Stimulated activated CD8-positive, alpha-beta memory T cell treated with anti-CD3 and anti-CD28 coated beads, Interleukin-15, amount 100 ng/mL, for 48 hours (primary cell): ENCODE measurements at regions not wholly inside any gene's neighbourhood (a gene's known extent, or its start where the extent isn't known, plus 50 kb on each side); places are given as distances from the start of the nearest gene placed in this dataset.
"Not testable (repeated sequence)": the region's sequence is repeated elsewhere in the genome, so short reads cannot be mapped to it uniquely, and the experiment has no call there.

Experiments
- DNase-seq, 2 donors: peaks; one replicate each; pipeline ENCODE4 v3.0.0-alpha.2; 2020; ENCODE audit warnings: low read depth in 2 of 2

DNA sequence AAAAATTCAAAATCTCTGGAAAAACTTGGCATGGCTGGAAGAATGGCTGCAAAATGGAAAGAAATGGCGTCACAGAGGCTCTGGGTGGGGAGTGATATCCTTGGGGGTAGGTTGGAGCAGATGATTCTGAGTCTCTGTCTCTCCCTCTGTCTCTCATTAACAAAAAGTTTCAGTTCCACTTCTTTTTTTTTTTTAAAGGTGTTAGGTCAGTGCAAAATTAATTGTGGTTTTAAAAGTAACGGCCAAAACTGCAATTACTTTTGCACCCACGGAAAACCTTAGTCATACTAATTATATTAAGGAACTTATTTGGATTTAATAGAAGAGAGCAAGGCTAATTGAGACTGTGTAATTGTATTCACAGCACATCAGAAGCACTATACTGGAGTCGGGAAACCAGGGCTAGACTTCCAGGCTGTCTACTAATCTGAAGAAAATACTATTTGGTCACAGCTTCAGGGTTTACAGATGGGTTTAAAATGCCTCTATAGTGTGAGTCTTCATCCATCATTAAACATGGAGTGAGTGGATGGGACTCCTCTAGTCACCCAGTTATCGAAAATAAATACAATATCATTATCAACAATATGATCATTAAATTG, 289.1 kb upstream of the PLD5 start:
- DNase-seq = no peak

DNA sequence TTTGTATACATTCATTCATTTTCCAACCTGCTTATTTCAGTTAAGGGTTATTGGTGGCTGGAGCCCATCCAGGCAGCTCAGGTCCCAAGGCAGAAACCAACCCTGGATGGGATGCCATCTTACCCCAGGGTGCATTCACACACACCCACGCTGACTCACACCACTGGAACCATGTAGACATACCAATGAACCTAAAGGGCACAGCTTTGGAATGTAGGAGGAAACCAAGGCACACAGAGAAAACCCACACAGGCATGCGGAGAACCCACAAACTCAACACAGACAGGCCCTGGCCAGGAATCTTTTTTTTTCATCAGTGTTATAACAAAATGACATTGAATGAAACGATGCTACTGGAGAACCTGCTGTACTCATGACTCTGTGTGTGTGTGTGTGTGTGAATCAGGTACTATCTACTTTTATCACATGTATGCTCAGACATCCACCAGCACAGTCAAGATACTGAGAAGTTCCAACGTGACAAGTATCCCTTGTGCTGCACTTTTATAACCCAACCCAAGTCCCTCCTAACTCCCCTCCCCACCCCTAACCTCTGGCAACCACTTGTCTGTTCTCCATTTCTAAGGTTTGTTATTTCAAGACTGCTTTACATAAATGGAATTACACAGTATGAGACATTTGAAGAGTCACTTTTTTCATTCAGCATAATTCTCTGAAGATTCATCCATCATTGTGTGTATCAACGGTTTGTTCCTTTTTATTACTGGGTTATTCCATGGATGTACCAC, 286.8 kb upstream of the PLD5 start:
- DNase-seq = no peak

DNA sequence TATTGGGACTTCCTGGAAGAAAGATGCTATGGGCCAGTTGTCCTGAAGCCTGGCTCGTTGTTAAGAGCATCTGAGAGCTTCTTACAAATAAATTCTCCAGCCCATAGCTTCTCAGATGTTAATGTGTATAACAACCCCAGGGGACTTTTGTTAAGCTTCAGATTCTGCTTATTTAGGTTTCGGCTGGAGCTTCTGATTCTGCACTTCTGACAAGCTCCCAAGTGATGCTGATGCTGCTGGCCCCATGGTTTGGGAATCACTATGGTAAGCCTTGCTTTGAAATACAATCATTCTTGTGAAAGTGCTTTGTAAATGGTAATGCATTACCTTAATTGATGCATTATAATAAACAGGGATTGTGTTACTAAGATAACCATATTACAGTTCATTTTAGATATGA, 281.8 kb upstream of the PLD5 start:
- no peak for DNase-seq

DNA sequence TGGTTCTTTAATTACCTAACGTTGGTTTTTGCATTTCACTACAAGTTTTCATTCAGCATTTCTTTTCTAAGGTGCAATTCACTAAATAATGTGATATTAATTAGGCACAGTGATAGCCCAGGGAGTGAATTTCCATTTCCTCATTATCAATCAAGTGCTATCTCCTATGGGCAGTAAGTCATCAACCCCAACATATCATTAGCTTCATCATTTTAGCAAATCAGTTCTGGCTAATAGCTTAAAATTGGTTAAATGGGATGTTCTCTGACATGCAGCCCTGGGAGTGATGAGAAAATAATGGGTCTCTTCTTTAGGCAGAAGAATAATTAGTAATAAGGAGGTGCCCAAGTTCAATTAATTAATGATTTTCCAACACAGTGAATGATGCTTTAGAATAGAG, 280.9 kb upstream of the PLD5 start:
- DNase-seq = not testable (repeated sequence)

DNA sequence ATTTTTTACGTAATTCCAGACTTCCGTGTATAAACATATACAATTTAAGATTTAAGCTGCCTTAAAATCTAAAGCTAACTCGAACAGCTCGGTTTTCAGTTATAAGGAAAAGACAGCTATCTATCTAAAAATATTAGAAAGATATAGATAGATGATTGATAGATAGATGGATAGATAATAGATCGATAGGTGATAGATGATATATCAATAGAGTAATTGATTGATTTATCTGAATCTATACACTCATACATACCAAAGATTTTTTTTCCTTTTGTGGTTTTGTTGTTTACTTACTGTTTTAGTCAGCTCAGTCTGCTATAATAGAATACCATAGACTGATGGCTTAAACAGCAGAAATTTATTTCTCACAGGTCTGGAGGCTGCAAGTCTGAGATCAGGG, 278.5 kb upstream of the PLD5 start:
- no peak for DNase-seq

DNA sequence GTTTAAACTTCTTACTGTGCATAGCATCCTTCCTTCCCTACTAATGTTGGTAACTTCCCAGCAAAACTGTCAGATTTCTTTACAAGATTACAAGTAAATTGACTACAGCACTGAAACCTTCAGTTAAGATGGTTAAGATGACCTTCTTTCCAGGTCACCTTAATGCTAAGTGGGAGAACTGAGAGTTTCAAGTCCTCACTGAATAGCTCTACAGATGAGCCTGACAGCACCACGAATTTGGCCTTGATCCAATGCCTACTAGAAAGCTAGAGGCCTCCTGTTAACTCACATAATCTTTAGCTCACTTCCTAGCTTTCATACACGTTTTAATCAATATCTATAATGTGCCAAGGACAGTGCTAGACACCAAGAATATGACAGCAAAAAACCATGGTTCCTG, 276.0 kb upstream of the PLD5 start:
- DNase-seq = no peak

GRCh38 chr1:242797856-242798255, 273.4 kb upstream of the PLD5 start:
- DNase-seq = no peak

- no peak for DNase-seq
These were observed 264.3 kb upstream of the PLD5 start for GRCh38 chr1:242788771-242789170.

DNA sequence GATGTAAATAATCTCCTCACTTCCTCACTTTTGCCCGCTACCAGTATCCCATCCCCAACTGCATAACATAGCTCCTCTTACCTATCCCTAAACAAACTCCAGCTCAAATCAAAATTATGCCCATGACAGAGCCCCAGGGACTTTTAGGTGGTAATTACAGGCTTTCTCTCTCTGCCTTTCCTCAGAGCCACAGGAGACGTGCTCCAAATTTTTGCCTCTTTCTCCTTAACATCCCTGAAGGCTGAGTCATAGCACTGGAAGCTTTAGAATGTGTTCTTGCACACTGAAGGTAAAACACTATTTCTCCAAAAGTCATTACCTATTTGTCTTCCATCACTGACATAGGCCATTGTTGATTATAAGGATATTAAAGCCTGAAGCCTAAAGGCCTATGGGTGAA, 263.5 kb upstream of the PLD5 start:
- no peak for DNase-seq

GRCh38 chr1:242784807-242785206, 260.3 kb upstream of the PLD5 start:
- DNase-seq = no peak

- no peak for DNase-seq
These were observed 259.6 kb upstream of the PLD5 start for GRCh38 chr1:242784084-242784483.

GRCh38 chr1:242774256-242774655, 249.8 kb upstream of the PLD5 start:
- DNase-seq = no peak

- DNase-seq = no peak
These were observed 245.9 kb upstream of the PLD5 start for GRCh38 chr1:242770366-242770765.

- no peak for DNase-seq
These were observed 239.7 kb upstream of the PLD5 start for GRCh38 chr1:242764161-242764560.

- no peak for DNase-seq
These were observed 237.1 kb upstream of the PLD5 start for GRCh38 chr1:242761556-242761955.

DNA sequence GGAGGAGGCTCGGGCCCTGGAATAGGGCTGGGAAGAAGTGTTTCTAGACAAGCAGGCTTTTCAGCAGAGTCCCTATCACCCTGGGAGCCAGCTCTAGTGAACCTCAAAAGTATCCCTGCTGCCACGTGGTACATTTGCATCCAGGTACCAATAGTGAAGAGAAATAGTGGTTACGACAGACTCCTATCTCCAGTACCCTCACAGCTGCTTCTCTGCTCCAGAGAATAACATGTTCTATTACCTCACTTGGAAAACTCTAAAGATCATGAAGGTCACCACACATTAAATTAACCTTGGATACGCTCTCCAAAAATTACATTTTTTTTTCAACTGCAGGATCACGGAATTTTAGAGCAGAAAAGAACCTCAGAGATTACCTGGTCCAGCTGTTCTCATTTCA, 230.4 kb upstream of the PLD5 start:
- DNase-seq = no peak

GRCh38 chr1:242754125-242754524, 229.6 kb upstream of the PLD5 start:
- DNase-seq = no peak

GRCh38 chr1:242747233-242747632, 222.7 kb upstream of the PLD5 start:
- no peak for DNase-seq

- DNase-seq = no peak
These were observed 220.6 kb upstream of the PLD5 start for GRCh38 chr1:242745079-242745478.

DNA sequence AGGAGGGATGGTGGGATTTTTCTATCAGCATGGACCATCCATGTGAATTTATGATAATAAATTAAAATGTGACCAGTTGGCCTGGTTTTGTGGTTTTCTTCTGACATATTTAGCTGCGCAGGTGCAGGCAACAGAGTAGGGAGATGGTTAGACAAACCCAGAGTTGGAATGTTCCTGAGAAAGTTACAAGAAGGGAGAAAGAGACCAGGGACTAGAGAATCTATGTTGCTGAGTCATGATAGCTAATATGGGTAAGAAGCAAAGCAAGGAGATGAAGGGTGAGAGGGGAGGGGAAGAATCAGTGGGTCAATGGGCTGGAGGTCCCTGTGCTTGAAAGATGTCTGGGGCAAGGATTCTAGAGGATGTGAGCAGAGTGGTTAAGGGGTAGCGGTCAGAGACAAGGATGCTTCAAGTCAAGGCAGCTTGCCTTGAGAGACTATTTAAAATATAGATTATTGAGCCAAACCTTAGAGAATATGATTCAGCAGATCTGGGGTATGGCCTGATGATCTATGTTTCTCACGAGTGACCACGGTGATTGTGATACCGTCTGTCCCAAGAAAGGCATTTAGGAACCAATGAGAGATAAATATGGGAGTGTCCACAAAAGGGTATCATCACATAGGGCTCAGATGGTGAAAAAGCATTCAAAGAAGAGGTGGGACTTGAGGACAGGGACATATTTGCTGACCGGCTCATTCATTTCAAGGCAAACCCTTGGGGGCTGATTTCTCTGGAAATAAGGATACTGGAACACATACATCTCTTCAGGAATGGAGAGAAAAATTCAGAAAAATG, 219.7 kb upstream of the PLD5 start:
- no peak for DNase-seq

GRCh38 chr1:242738702-242739645, 214.5 kb upstream of the PLD5 start:
- DNase-seq = no peak

DNA sequence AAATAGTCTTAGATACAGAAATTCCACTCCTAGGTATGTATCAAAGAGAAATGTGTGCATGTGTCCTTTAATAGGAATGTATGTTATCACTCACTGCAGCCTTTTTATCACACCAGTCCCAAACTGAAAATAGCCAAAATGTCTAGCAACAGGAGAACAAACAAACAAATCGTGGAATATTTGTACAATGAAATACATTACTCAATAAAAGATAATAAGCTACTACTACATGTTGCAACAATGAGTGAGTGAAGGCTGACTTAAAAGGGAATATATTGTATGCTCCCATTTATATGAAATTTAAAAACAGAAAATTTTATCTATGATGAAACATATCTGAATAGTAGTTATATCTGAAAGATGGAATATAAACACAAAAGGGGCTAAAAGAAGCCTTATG, 212.1 kb upstream of the PLD5 start:
- DNase-seq = no peak
